H1 (cell line): ENCODE measurements at regions not wholly inside any gene's neighbourhood (a gene's known extent, or its start where the extent isn't known, plus 50 kb on each side); places are given as distances from the start of the nearest gene placed in this dataset.

Source experiments
- HDAC2 ChIP-seq, 2 experiments: fragments of 300-600 bp in 1 of 2; sonication (generic) in 1 of 2; IDR thresholded peaks; 2 replicates each; pipeline ENCODE4 v1.6.1; 2011 to 2012; ENCODE audit warnings: low read depth in 2 of 2, low read length in 2 of 2, mild to moderate bottlenecking in 2 of 2, moderate library complexity in 2 of 2, borderline replicate concordance in 1 of 2, inconsistent platforms in 1 of 2
- POLR2A ChIP-seq, 2 experiments: IDR thresholded peaks; 1 replicate in 1 of 2; 2 replicates in 1 of 2; pipeline ENCODE4 v1.6.1; 2011; ENCODE audit warnings: low read depth in 2 of 2, low read length in 2 of 2, mild to moderate bottlenecking in 2 of 2; ENCODE audit errors: control extremely low read depth in 1 of 2
- POLR2AphosphoS5 ChIP-seq: IDR thresholded peaks from 2 replicates; pipeline ENCODE4 v1.6.1; 2011; ENCODE audit warnings: low read depth, low read length
- SRF ChIP-seq: IDR thresholded peaks from 2 replicates; pipeline ENCODE4 v1.6.1; 2011; ENCODE audit warnings: mild to moderate bottlenecking, low read depth, low read length, moderate library complexity
- TAF7 ChIP-seq: optimal IDR thresholded peaks from 2 replicates; pipeline ENCODE3; 2011; ENCODE audit warnings: low read depth, mild to moderate bottlenecking, inconsistent platforms, low read length, moderate library complexity, borderline replicate concordance

GRCh38 chr20:56817780-56818675 is 188.9 kb downstream of the TFAP2C start (continued):
- no peak for TF ChIP-seq POLR2A (IDR thresholded peaks at IDR 0.05; ENCODE audit: control extremely low read depth in 1 of 2, low read depth in 2 of 2, low read length in 2 of 2)
- TF ChIP-seq SRF, result no peak
- TF ChIP-seq TAF7, result no peak
- TF ChIP-seq POLR2AphosphoS5, result no peak
- peak in 1 of 2 experiments; percentile 66; a peak in 1 of 4 replicates for TF ChIP-seq HDAC2 (IDR thresholded peaks at IDR 0.05; ENCODE audit: borderline replicate concordance in 1 of 2, low read depth in 2 of 2, low read length in 2 of 2)
